GM21526 (cell line): ENCODE measurements at regions not wholly inside any gene's neighbourhood (a gene's known extent, or its start where the extent isn't known, plus 50 kb on each side); places are given as distances from the start of the nearest gene placed in this dataset.
"Not testable (repeated sequence)": the region's sequence is repeated elsewhere in the genome, so short reads cannot be mapped to it uniquely, and the experiment has no call there.

Source experiments
- ATAC-seq: cut with Tn5 transposase; IDR thresholded peaks from one replicate; pipeline ENCODE4 v1.9.1; 2021; ENCODE audit warnings: moderate library complexity; ENCODE audit not compliant: unreplicated experiment, low FRiP score

GRCh38 chr3:170814822-170815221, 55.2 kb downstream of the RPL22L1 start:
- ATAC-seq: no peak

- ATAC-seq: no peak
Measured at GRCh38 chr3:170813266-170813665, 56.7 kb downstream of the RPL22L1 start.

- ATAC-seq: peak; percentile 84
Measured at GRCh38 chr3:170811928-170812591, 57.9 kb downstream of the RPL22L1 start.

GRCh38 chr3:170811515-170811914, 58.5 kb downstream of the RPL22L1 start:
- ATAC-seq: no peak

DNA sequence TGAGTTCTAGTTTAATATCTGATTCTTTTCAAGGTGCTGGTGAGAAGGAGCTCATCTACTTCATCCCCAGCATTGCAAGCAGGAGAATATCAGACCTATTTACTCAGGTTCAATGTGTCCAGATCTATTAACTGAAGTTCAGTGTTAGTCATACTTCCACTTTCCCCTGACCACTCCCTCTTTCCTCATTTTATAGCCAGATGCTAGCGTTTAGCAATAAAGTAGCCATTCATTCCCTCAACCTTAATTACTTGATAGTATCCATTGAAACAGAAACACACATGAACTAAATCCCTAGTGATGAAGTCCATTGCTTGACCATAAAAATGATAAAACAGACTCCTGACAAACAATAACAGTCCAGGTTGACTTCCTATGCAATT, 60.0 kb downstream of the RPL22L1 start:
- no peak for ATAC-seq

DNA sequence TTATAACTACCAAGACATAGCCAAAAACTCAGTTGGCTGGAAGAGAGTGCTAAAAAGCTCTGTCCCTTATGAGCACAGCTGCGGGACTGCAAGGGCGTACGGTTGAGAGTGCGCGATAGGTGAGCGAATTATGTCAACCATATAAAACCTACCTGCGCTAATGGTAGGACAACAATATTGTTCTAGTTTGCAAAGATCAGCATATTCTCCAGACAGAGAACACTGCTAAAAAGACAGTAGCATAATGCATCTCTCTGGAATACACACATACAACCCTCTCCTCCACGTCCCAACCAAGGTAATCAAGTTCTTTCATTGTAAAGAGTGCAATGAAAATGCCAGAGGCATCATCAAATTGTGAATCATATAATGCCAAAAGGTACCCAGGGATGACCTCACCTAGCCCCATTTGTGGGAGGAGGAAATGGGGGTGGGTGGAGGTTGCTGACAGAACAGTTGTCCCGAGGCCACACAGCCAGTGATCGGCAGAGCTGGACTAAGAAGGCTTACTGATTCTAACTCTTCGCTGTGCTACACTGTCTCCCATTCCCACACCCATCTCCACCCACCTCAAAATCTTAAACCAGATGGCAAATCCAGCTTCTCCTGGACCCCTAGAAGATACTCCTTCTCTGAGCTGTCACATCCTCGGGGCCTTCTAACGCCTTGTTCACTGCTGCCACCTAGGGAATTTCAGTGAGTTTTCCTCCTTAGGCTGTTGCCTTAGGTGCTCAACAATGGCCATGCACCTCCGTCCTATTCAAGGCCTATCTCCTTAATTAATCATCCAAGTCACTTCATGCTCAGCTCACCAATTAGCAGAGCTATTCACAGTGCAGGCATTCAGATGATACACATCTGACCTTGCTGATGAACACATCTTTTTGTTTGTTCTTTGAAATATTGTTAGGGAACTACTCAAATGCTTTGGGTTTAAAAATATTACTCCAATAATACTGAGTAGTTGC, 60.7 kb downstream of the RPL22L1 start:
- ATAC-seq: no peak

- no peak for ATAC-seq
Measured at GRCh38 chr3:170808041-170808440, 62.0 kb downstream of the RPL22L1 start.

DNA sequence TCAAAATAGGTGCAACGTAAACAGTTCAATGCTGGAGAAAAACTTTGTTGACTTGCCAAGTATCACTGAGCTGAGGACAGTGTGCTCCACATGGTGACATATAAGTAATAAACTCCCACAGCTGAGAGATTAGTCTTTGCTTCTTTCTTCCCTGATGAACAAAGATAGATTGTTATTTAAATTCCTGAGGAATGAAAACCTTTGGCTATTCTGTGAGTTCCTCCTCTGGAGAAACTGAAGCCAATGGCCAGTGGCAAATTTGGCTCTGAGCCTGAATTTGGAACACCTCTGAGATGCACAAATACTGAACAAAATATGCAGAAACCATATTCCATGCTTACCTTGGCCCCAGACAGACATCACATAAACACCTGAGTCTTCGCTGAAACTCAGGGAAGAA, 63.3 kb downstream of the RPL22L1 start:
- no peak for ATAC-seq

GRCh38 chr3:170806141-170806540, 63.9 kb downstream of the RPL22L1 start:
- no peak for ATAC-seq

- ATAC-seq: not testable (repeated sequence)
Measured at GRCh38 chr3:170805296-170805695, 64.7 kb downstream of the RPL22L1 start.

DNA sequence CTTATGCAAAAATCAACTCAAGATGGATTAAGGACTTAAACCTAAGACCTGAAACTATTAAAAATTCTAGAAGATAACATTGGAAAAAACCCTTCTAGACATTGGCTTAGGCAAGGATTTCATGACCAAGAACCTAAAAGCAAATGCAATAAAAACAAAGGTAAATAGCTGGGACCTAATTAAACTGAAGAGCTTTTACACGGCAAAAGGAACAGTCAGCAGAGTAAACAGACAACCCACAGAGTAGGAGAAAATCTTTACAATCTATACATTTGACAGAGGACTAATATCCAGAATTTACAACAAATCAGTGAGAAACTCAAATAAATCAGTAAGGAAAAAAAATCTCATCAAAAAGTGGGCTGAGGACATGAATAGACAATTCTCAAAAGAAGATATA, 65.4 kb downstream of the RPL22L1 start:
- not testable (repeated sequence) for ATAC-seq

GRCh38 chr3:170804078-170804477, 65.9 kb downstream of the RPL22L1 start:
- ATAC-seq: no peak

- ATAC-seq: no peak
Measured at GRCh38 chr3:170802164-170803151, 67.5 kb downstream of the RPL22L1 start.

DNA sequence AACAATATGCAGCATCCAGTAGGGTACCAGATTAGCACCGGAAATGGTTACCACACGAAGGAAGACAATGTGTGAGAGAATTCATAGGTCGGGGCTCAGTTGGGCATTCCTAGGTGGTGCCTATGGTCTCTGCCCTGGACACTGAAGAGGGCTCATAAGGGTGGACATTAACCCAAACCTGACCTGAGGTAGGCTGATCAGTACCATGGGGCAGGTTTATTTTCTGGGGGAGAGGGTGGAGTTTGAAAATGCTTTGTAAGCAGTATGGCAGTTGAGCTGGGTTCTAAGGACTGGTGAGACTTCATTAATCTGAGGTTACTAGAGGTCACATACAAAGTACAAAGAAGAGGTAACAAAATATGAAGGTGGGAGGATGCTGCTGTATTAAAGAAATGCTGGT, 68.4 kb downstream of the RPL22L1 start:
- no peak for ATAC-seq

- not testable (repeated sequence) for ATAC-seq
Measured at GRCh38 chr3:170800275-170800674, 69.7 kb downstream of the RPL22L1 start.

GRCh38 chr3:170799009-170799408, 71.0 kb downstream of the RPL22L1 start:
- ATAC-seq: no peak

- ATAC-seq: no peak
Measured at GRCh38 chr3:170797685-170798084, 72.3 kb downstream of the RPL22L1 start.

GRCh38 chr3:170792471-170792870, 77.5 kb downstream of the RPL22L1 start:
- ATAC-seq: no peak

GRCh38 chr3:170790647-170791046, 79.3 kb downstream of the RPL22L1 start:
- no peak for ATAC-seq

DNA sequence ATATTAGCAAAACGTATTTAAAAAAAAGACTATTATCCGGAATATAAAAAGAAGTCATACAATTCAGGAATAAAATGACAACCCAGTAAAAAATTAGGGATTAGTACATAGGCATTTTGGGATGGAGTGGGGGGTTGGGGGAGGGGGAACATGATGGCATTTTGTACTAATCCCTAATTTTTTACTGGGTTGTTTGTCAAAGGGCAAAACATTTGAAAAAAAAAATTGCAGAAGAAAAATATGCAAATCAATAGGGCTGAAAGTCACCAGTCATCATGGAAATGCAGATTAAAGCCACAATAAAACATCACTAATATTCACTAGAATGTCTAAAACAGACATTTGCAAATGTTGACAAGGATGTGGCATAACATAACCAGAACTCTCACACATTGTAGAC, 82.5 kb downstream of the RPL22L1 start:
- no peak for ATAC-seq

DNA sequence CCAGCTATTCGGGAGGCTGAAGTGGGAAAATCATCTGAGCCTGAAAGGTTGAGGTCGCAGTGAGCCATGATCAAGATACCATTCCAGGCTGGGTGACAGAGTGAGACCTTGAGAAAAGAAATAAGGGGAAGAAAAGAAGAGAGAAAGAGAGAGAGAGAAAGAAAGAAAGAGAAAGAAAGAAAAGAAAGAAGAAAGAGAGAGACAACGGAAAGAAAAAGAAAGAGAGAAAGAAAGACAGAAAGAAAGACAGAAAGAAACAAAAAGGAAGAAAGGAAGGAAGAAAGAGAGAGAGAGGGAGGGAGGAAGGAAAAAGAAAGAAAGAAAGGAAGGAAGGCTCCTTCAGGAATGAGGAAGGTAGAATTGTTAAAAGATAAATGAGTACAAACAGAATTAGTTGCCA, 84.5 kb downstream of the RPL22L1 start:
- ATAC-seq: no peak
